ENCODE measurements at regions not wholly inside any gene's neighbourhood (a gene's known extent, or its start where the extent isn't known, plus 50 kb on each side); places are given as distances from the start of the nearest gene placed in this dataset.
A peak's percentile ranks its signal among the peaks of the same experiment; 100 is the strongest.
"Not testable (repeated sequence)": the region's sequence is repeated elsewhere in the genome, so short reads cannot be mapped to it uniquely, and the experiment has no call there.

- not testable (repeated sequence) for DNase-seq (ENCODE audit: low read depth in 4 of 4, low spot score in 2 of 4)
Measured at GRCh38 chr4:8976466-8977128, 105.0 kb upstream of the HMX1 start.

GRCh38 chr4:8972635-8973034 lies 101.0 kb upstream of the HMX1 start:
- DNase-seq (ENCODE audit: low read depth in 4 of 4, low spot score in 2 of 4) = not testable (repeated sequence)

GRCh38 chr4:8965896-8966295 lies 94.3 kb upstream of the HMX1 start:
- DNase-seq (ENCODE audit: low read depth in 4 of 4, low spot score in 2 of 4) = not testable (repeated sequence)

- DNase-seq (ENCODE audit: low read depth in 4 of 4, low spot score in 2 of 4) = not testable (repeated sequence)
Measured at GRCh38 chr4:8964201-8964788, 92.7 kb upstream of the HMX1 start.

- DNase-seq (ENCODE audit: low read depth in 4 of 4, low spot score in 2 of 4) = not testable (repeated sequence)
Measured at GRCh38 chr4:8963533-8963932, 91.9 kb upstream of the HMX1 start.

GRCh38 chr4:8961343-8961742 lies 89.7 kb upstream of the HMX1 start:
- DNase-seq (ENCODE audit: low read depth in 4 of 4, low spot score in 2 of 4) = peak in 2 of 4 donors; percentile 11 to 40

- not testable (repeated sequence) for DNase-seq (ENCODE audit: low read depth in 4 of 4, low spot score in 2 of 4)
Measured at GRCh38 chr4:8959471-8959870, 87.8 kb upstream of the HMX1 start.

GRCh38 chr4:8954001-8954400 lies 82.4 kb upstream of the HMX1 start:
- DNase-seq (ENCODE audit: low read depth in 4 of 4, low spot score in 2 of 4) = not testable (repeated sequence)

- DNase-seq (ENCODE audit: low read depth in 4 of 4, low spot score in 2 of 4) = not testable (repeated sequence)
Measured at GRCh38 chr4:8952791-8953190, 81.2 kb upstream of the HMX1 start.

- DNase-seq (ENCODE audit: low read depth in 4 of 4, low spot score in 2 of 4) = not testable (repeated sequence)
Measured at GRCh38 chr4:8952109-8952508, 80.5 kb upstream of the HMX1 start.

GRCh38 chr4:8945506-8945905 lies 73.9 kb upstream of the HMX1 start:
- DNase-seq (ENCODE audit: low read depth in 4 of 4, low spot score in 2 of 4) = not testable (repeated sequence)

GRCh38 chr4:8943367-8943766 lies 71.7 kb upstream of the HMX1 start:
- DNase-seq (ENCODE audit: low read depth in 4 of 4, low spot score in 2 of 4) = not testable (repeated sequence)

GRCh38 chr4:8942088-8942487 lies 70.4 kb upstream of the HMX1 start:
- DNase-seq (ENCODE audit: low read depth in 4 of 4, low spot score in 2 of 4) = not testable (repeated sequence)

- DNase-seq (ENCODE audit: low read depth in 4 of 4, low spot score in 2 of 4) = not testable (repeated sequence)
Measured at GRCh38 chr4:8941492-8941805, 69.8 kb upstream of the HMX1 start.

- DNase-seq (ENCODE audit: low read depth in 4 of 4, low spot score in 2 of 4) = peak in 2 of 4 donors; percentile 11 to 29
Measured at GRCh38 chr4:8940792-8941491, 69.3 kb upstream of the HMX1 start.

GRCh38 chr4:8939840-8940742 lies 68.5 kb upstream of the HMX1 start:
- peak in 2 of 4 donors; percentile 9 to 40 for DNase-seq (ENCODE audit: low read depth in 4 of 4, low spot score in 2 of 4)

GRCh38 chr4:8939160-8939839 lies 67.7 kb upstream of the HMX1 start:
- no peak for DNase-seq (ENCODE audit: low read depth in 4 of 4, low spot score in 2 of 4)

GRCh38 chr4:8938623-8939022 lies 67.0 kb upstream of the HMX1 start:
- no peak for DNase-seq (ENCODE audit: low read depth in 4 of 4, low spot score in 2 of 4)

- DNase-seq (ENCODE audit: low read depth in 4 of 4, low spot score in 2 of 4) = no peak
Measured at GRCh38 chr4:8938137-8938536, 66.5 kb upstream of the HMX1 start.

- DNase-seq (ENCODE audit: low read depth in 4 of 4, low spot score in 2 of 4) = no peak
Measured at GRCh38 chr4:8932884-8933283, 61.2 kb upstream of the HMX1 start.
